Heart left ventricle (tissue), 13 donors: ENCODE measurements at regions not wholly inside any gene's neighbourhood (a gene's known extent, or its start where the extent isn't known, plus 50 kb on each side); places are given as distances from the start of the nearest gene placed in this dataset.

Source experiments
- CTCF ChIP-seq, 12 donors: fragments of 200-600 bp; sonication (generic) in 4 of 12; IDR thresholded peaks; one replicate each; pipeline versions ENCODE4 v1.5.0 to v1.8.0; 2018 to 2022; ENCODE audit warnings: antibody characterized with exemption in 12 of 12, mild to moderate bottlenecking in 5 of 12
- POLR2A ChIP-seq, 2 donors: fragments of 450-650 bp; IDR thresholded peaks; one replicate each; pipeline ENCODE4 v1.6.1; 2017; ENCODE audit warnings: antibody characterized with exemption in 2 of 2, mild to moderate bottlenecking in 2 of 2, moderate library complexity in 2 of 2
- donor health status: ischemic (EF 13 %, LVEDD 7.1; RV severe dilation, severe dysfunction).
- donor health status: DM: no; HTN: yes; CAD: no.
- donor health status: DM: no; HTN: no; CAD: no.
- donor health status: ischemic (EF 25% LVEDD 6.9; RV normal size, moderate dysfunction).
- donor health status: ischemic (EF 25% LVEDD 5.7; RV mildly dilated, moderate dysfunction).
- donor health status: ischemic (EF 35%, LVEDD 5.7; RV mildly dilated, moderate dysfunction).
- donor health status: nonischemic (EF 11% LVEDD 7.7; RV severe dilation, severe dysfunction).
- donor health status: DM: yes; HTN: yes; CAD: no.
- donor health status: PGD.
- donor health status: ischemic (EF 29% LVEDD 5.4; RV normal size, mild dysfunction).
- donor health status: nonischemic (EF 23%, LVEDD 6.1; RV moderate dilation, normal function).

DNA sequence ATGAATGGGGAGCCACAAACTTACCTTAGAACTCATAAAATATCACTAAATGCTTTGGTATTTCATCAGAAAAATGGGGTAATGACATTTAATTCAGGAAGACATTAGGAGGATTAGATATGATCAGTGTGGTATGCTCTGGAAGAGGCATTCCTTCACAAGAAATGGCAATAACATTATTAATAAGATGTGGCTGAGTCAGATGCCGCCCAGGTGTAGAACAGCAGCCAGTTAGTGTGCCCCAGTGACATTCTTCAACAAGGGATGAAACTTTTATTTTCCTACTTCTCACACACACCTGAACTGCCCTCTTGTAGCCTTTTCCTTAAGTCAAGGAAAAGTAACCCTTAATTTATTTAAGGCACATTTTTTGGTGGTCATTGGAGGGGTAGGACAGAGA is 69.2 kb upstream of the DYNAP start:
- no peak for TF ChIP-seq CTCF (IDR thresholded peaks at IDR 0.05)
- TF ChIP-seq POLR2A (IDR thresholded peaks at IDR 0.05) = no peak
